ENCODE measurements at regions not wholly inside any gene's neighbourhood (a gene's known extent, or its start where the extent isn't known, plus 50 kb on each side); places are given as distances from the start of the nearest gene placed in this dataset.

DNA sequence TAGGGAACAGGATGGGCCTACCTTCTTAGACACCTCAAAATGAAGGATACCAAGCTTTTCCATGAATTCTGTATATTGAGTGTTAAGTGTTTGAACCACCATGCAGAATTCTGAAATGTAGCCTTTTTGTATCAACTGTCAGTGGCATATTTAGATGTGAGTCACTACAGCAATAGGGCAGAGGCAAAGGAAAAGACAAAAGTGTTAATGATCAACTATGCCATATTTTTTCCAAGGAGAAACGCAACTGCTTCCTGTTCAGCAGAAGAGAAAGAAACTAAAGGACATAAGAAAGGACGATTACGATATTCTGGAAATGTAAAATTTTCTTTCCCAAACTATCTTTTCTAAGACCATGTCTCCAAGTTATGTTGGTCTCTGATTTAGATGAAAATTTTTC is 104.6 kb upstream of the RSPO3 start:
- Mint-ChIP-seq H3K27ac (ENCODE audit: unreplicated experiment) (no peak overlapping the region), H3K4me1 (ENCODE audit: low read depth) (no peaks in the 10 kb centered on the region), H3K36me3 (ENCODE audit: low read depth) (no peaks in the 10 kb centered on the region), H3K9me3 (ENCODE audit: low read depth) (no peaks in the 10 kb centered on the region), H3K27me3 (ENCODE audit: low read depth) (no peaks in the 10 kb centered on the region), H3K4me3 (ENCODE audit: unreplicated experiment) (no peak overlapping the region)
- DNase-seq (ENCODE audit: low spot score) = no peak
- TF ChIP-seq, protein P1, sequence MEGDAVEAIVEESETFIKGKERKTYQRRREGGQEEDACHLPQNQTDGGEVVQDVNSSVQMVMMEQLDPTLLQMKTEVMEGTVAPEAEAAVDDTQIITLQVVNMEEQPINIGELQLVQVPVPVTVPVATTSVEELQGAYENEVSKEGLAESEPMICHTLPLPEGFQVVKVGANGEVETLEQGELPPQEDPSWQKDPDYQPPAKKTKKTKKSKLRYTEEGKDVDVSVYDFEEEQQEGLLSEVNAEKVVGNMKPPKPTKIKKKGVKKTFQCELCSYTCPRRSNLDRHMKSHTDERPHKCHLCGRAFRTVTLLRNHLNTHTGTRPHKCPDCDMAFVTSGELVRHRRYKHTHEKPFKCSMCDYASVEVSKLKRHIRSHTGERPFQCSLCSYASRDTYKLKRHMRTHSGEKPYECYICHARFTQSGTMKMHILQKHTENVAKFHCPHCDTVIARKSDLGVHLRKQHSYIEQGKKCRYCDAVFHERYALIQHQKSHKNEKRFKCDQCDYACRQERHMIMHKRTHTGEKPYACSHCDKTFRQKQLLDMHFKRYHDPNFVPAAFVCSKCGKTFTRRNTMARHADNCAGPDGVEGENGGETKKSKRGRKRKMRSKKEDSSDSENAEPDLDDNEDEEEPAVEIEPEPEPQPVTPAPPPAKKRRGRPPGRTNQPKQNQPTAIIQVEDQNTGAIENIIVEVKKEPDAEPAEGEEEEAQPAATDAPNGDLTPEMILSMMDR (IDR thresholded peaks at IDR 0.05) = no peak

DNA sequence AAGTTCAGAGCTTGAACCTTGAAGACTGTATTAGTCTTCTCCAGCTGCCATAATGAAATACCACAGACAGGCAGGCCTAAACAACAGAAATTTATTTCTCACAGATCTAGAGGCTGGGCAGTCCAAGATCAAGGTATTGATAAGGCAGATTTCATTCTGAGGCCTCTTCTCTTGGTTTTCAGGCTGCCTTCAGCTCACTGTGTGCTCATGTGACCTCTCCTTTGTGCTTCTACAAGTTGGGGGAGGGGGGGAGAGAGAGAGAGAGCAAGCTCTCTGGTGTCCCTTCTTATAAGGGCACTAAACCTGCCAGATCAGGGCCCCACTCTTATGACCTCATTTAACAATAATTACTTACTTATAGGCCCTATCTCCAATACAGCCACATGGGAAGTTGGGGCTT is 102.6 kb upstream of the RSPO3 start:
- TF ChIP-seq, protein P1 (IDR thresholded peaks at IDR 0.05) = no peak
- Mint-ChIP-seq H3K9me3 (ENCODE audit: low read depth) (no peaks in the 10 kb centered on the region), H3K27me3 (ENCODE audit: low read depth) (no peaks in the 10 kb centered on the region), H3K36me3 (ENCODE audit: low read depth) (no peaks in the 10 kb centered on the region), H3K4me3 (ENCODE audit: unreplicated experiment) (no peak overlapping the region), H3K27ac (ENCODE audit: unreplicated experiment) (no peak overlapping the region), H3K4me1 (ENCODE audit: low read depth) (no peaks in the 10 kb centered on the region)
- DNase-seq (ENCODE audit: low spot score) = no peak

DNA sequence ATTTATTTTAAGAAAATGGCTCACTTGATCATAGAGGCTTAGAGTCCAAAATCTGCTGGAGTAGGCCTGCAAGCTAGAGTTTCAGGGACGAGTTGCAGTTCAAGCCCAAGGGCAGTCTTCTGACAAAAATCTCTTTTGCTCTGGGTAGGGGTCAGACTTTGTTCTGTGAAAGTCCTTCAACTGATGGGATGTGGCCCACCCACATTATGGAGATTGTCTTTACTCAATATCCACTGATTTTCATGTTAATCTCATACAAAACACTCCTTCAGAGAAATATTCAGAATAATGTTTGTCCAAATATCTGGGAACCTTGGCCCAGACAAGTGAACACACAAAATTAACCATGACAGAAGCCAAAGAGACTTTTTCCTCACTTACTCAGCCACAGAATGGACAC is 98.6 kb upstream of the RSPO3 start:
- no peak overlapping the region for H3K27ac Mint-ChIP-seq (ENCODE audit: unreplicated experiment)
- H3K9me3 Mint-ChIP-seq (ENCODE audit: low read depth) = no peaks in the 10 kb centered on the region
- no peaks in the 10 kb centered on the region for H3K4me1 Mint-ChIP-seq (ENCODE audit: low read depth)
- TF ChIP-seq, protein P1 (IDR thresholded peaks at IDR 0.05) = no peak
- no peaks in the 10 kb centered on the region for H3K36me3 Mint-ChIP-seq (ENCODE audit: low read depth)
- no peaks in the 10 kb centered on the region for H3K27me3 Mint-ChIP-seq (ENCODE audit: low read depth)
- no peak overlapping the region for H3K4me3 Mint-ChIP-seq (ENCODE audit: unreplicated experiment)
- no peak for DNase-seq (ENCODE audit: low spot score)

DNA sequence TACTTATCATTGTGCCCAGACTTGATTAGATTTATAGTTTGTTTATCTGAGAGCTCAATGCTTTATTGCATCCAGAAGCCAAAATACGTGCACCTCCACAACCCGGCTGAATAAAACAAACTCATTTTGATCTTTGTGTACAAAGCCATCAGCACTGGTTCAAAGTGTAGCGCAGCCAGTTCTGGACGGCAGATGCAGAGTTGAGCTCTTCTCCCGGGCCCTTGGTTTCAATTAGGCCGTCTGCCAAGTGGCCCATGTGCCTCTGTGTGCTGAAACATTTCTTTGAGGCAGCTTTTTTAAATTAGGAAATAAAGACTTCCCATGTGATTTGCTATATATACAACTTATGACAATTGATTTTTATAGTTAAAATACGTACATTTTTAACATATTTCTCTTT is 96.2 kb upstream of the RSPO3 start:
- H3K27me3 Mint-ChIP-seq (ENCODE audit: low read depth) = peaks cover 1% of the 10 kb centered on the region
- no peaks in the 10 kb centered on the region for H3K36me3 Mint-ChIP-seq (ENCODE audit: low read depth)
- no peak for DNase-seq (ENCODE audit: low spot score)
- TF ChIP-seq, protein P1 (IDR thresholded peaks at IDR 0.05) = no peak
- H3K4me1 Mint-ChIP-seq (ENCODE audit: low read depth) = no peaks in the 10 kb centered on the region
- H3K4me3 Mint-ChIP-seq (ENCODE audit: unreplicated experiment) = no peak overlapping the region
- H3K9me3 Mint-ChIP-seq (ENCODE audit: low read depth) = no peaks in the 10 kb centered on the region
- H3K27ac Mint-ChIP-seq (ENCODE audit: unreplicated experiment) = no peak overlapping the region

DNA sequence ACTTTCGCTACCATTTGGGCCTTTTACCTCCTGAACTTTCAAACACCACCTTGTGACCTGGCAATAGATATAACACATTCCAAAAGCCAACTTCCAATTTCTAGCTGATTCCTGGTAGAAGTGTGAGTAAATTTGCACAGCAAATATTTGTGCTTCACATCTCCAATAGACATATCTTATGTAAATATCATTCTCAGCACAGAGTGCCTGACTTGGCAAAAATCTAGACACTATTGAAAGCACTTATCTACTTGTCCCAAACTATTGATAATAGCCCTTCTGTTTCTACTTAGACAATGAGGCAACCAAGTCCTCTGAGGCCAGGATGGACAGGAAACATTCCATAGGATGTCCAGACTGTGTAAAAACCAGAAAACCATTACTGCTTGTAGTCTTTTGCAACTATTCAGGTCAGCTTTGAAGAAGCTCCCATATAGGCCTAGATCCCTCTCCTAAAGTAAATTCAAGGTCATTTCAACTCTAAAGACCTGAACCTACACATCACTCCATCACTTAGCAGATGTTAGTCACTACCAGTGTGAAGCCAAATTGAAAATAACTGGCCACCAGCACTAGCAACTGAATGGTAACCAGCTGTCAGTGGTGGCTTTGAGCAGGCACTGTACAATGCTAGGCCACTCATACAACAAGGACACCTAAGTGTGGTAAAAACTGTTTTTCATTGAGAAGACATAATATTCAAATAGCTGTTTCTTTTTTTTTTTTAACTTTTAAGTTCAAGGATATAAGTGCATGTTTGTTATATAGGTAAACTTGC is 95.3 kb upstream of the RSPO3 start:
- no peaks in the 10 kb centered on the region for H3K4me1 Mint-ChIP-seq (ENCODE audit: low read depth)

More for the DNA sequence above, 95.3 kb upstream of the RSPO3 start:
- H3K4me3 Mint-ChIP-seq (ENCODE audit: unreplicated experiment) = no peak overlapping the region
- no peak for DNase-seq (ENCODE audit: low spot score)
- H3K27ac Mint-ChIP-seq (ENCODE audit: unreplicated experiment) = no peak overlapping the region
- H3K27me3 Mint-ChIP-seq (ENCODE audit: low read depth) = peaks cover 2% of the 10 kb centered on the region
- TF ChIP-seq, protein P1 (IDR thresholded peaks at IDR 0.05) = no peak
- H3K9me3 Mint-ChIP-seq (ENCODE audit: low read depth) = no peaks in the 10 kb centered on the region
- H3K36me3 Mint-ChIP-seq (ENCODE audit: low read depth) = no peaks in the 10 kb centered on the region
